K562 (cell line): ENCODE measurements at regions not wholly inside any gene's neighbourhood (a gene's known extent, or its start where the extent isn't known, plus 50 kb on each side); places are given as distances from the start of the nearest gene placed in this dataset.

Experiments
- ATAC-seq: fragments of 200-7000 bp; cut with Tn5 transposase; 3 replicates; pipeline ENCODE4 v1.9.1; 2020; ENCODE audit warnings: moderate library complexity
- BruUV-seq: library from RNA; stranded (reverse); fragments of 400-500 nt; replicated peaks from 2 replicates; lab custom pipeline; 2021; lab: Mats Ljungman, UMichigan
- CTCF ChIA-PET: fragments of 300-600 bp; formaldehyde crosslinking; extraction: SDS; loops from one replicate; lab custom pipeline; 2021; ENCODE audit warnings: low intra/inter-chr PET ratio; lab: Yijun Ruan, JAX
- POLR2A ChIA-PET: fragments of 300-600, 350-650 bp; sonication (Branson Sonifier 250); formaldehyde crosslinking; extraction: SDS; loops from one replicate; lab custom pipeline; 2021; ENCODE audit warnings: antibody characterized with exemption, inconsistent platforms; lab: Yijun Ruan, JAX
- DNase-seq, 4 experiments: peaks; one replicate each; pipeline versions ENCODE4 v3.0.0 to v3.0.0-alpha.2; 2011 to 2018; ENCODE audit warnings: low spot score in 3 of 4, mixed read lengths in 3 of 4; ENCODE audit errors: extremely low read depth in 1 of 4
- FAIRE-seq: peaks from 2 replicates; lab custom pipeline; 2011; peaks lifted over from hg19 to GRCh38; lab: Jason Lieb, UNC
- H2AFZ ChIP-seq: 2 replicates; pipeline ENCODE4 v1.6.0; 2011; ENCODE audit warnings: low read depth, low read length, control low read depth, inconsistent platforms
- H3K27ac ChIP-seq: fragments of 200-600 bp; 3 replicates; pipeline ENCODE4 v1.8.0; 2011; ENCODE audit warnings: low read depth, mild to moderate bottlenecking, control low read depth, inconsistent platforms, low read length, moderate library complexity, mixed read lengths; ENCODE audit errors: extremely low read depth
- H3K27me3 ChIP-seq, 2 experiments: fragments of 300-600 bp in 1 of 2; 2 replicates in 1 of 2; 3 replicates in 1 of 2; pipeline versions ENCODE4 v1.6.0 to v1.8.0; 2011; ENCODE audit warnings: inconsistent platforms in 2 of 2, low read length in 2 of 2, mild to moderate bottlenecking in 1 of 2, mixed read lengths in 1 of 2, moderate library complexity in 1 of 2; ENCODE audit not compliant: control insufficient read depth in 2 of 2, insufficient read depth in 2 of 2
- H3K36me3 ChIP-seq: fragments of 300-600 bp; 3 replicates; pipeline ENCODE4 v1.8.0; 2011; ENCODE audit warnings: mild to moderate bottlenecking, low read length, inconsistent platforms; ENCODE audit not compliant: control insufficient read depth, insufficient read depth
- H3K4me1 ChIP-seq, 2 experiments: fragments of 200-600 bp in 1 of 2; replicated peaks in 1 of 2; 2 replicates in 1 of 2; 3 replicates in 1 of 2; pipeline versions ENCODE4 v1.5.1 to v1.8.0; 2011; ENCODE audit warnings: inconsistent platforms in 2 of 2, low read length in 2 of 2, mild to moderate bottlenecking in 1 of 2, mixed read lengths in 1 of 2, moderate library complexity in 1 of 2; ENCODE audit not compliant: control insufficient read depth in 2 of 2, insufficient read depth in 2 of 2
- H3K4me2 ChIP-seq: 2 replicates; pipeline ENCODE4 v1.6.1; 2011; ENCODE audit warnings: low read length, control low read depth, inconsistent platforms, mixed read lengths; ENCODE audit not compliant: insufficient read depth
- H3K4me3 ChIP-seq: fragments of 200-600 bp; sonication (generic), shearing (Covaris generic); 2 replicates; pipeline ENCODE4 v1.5.1; 2016; ENCODE audit warnings: control low read depth, inconsistent platforms
- H3K79me2 ChIP-seq: fragments of 200-600 bp; 3 replicates; pipeline ENCODE4 v1.8.0; 2011; ENCODE audit warnings: low read length, inconsistent platforms; ENCODE audit not compliant: control insufficient read depth, insufficient read depth
- H3K9ac ChIP-seq, 2 experiments: 2 replicates each; pipeline versions ENCODE4 v1.6.0 to v1.6.1; 2011; ENCODE audit warnings: low read depth in 2 of 2, low read length in 2 of 2, control low read depth in 1 of 2, inconsistent platforms in 1 of 2, mild to moderate bottlenecking in 1 of 2, mixed read lengths in 1 of 2; ENCODE audit not compliant: insufficient read depth in 1 of 2
- H3K9me1 ChIP-seq: one replicate; pipeline ENCODE4 v1.6.0; 2011; ENCODE audit warnings: inconsistent platforms, mild to moderate bottlenecking, low read length, moderate library complexity; ENCODE audit not compliant: control insufficient read depth, insufficient read depth
- H3K9me3 ChIP-seq: replicated peaks from 2 replicates; pipeline ENCODE4 v1.5.1; 2011; ENCODE audit warnings: low read depth, low read length, inconsistent platforms; ENCODE audit not compliant: control insufficient read depth, insufficient read depth
- H4K20me1 ChIP-seq: replicated peaks from 2 replicates; pipeline ENCODE4 v1.6.1; 2011; ENCODE audit warnings: low read length, inconsistent platforms, mixed read lengths; ENCODE audit not compliant: control insufficient read depth, insufficient read depth
- GABPB2 ChIP-seq: fragments of 250-450 bp; sonication (Bioruptor Pico); conservative IDR thresholded peaks from 2 replicates; pipeline ENCODE4 v1.5.1; 2021; ENCODE audit warnings: mild to moderate bottlenecking
- MEF2A ChIP-seq: IDR thresholded peaks from 2 replicates; pipeline ENCODE4 v1.6.1; 2011; ENCODE audit warnings: low read depth, mild to moderate bottlenecking, low read length, moderate library complexity; ENCODE audit not compliant: control insufficient read depth
- MTA1 ChIP-seq: fragments of 450-650 bp; IDR thresholded peaks from 2 replicates; pipeline ENCODE4 v1.6.1; 2017; ENCODE audit warnings: borderline replicate concordance
- MYBL2 ChIP-seq, 2 experiments: fragments of 450-650 bp in 1 of 2; sonication (generic) in 1 of 2; formaldehyde crosslinking in 1 of 2; IDR thresholded peaks; 2 replicates each; pipeline versions ENCODE4 v1.6.1 to v1.8.1; 2017 to 2022; ENCODE audit warnings: borderline replicate concordance in 1 of 2, inconsistent platforms in 1 of 2, low read depth in 1 of 2, mild to moderate bottlenecking in 1 of 2, missing genetic modification reagents in 1 of 2, moderate library complexity in 1 of 2
- NFIX ChIP-seq: fragments of 250-450 bp; sonication (Bioruptor Pico); IDR thresholded peaks from 2 replicates; pipeline ENCODE4 v1.4.0; 2020; ENCODE audit warnings: low read depth, mild to moderate bottlenecking, moderate library complexity
- PTTG1 ChIP-seq: fragments of 450-650 bp; IDR thresholded peaks from 2 replicates; pipeline ENCODE4 v1.6.1; 2016; ENCODE audit warnings: low read depth, mild to moderate bottlenecking, missing genetic modification characterization, missing compliant biosample characterization
- ZNF212 ChIP-seq: fragments of 450-650 bp; formaldehyde crosslinking; IDR thresholded peaks from 2 replicates; pipeline ENCODE4 v1.4.0; 2020; ENCODE audit warnings: mild to moderate bottlenecking
- ZNF766 ChIP-seq: fragments of 200-800 bp; sonication (Bioruptor generic); conservative IDR thresholded peaks from 2 replicates; pipeline ENCODE4 v1.6.1; 2016; ENCODE audit warnings: missing genetic modification characterization, missing compliant biosample characterization
- WGBS: fragments of 100-300 bp; shearing (Covaris generic); methylation state at CpG from one replicate; pipeline ENCODE4 v1.1.6; 2016; ENCODE audit warnings: low coverage, mixed read lengths; ENCODE audit not compliant: insufficient coverage; ENCODE audit errors: missing lambda C conversion rate; 5-methylcytosine and 5-hydroxymethylcytosine counted together
- in situ Hi-C: fragments of 300-500 bp; cut with MboI; formaldehyde crosslinking; loops from 4 replicates; pipeline ENCODE4 v1.15.0; 2018; ENCODE audit warnings: inconsistent platforms, mixed read lengths
- intact Hi-C: fragments of 100-400 bp; cut with micrococcal nuclease; formaldehyde crosslinking; loops from 2 replicates; pipeline ENCODE4 v1.14.2; 2022
- TF ChIP-seq, protein P1 (sequence below), 3 experiments: fragments of 200-800 bp in 1 of 3; fragments of 250-450 bp in 1 of 3; fragments of 450-650 bp in 1 of 3; sonication (Bioruptor Pico) in 1 of 3; sonication (Bioruptor generic) in 1 of 3; formaldehyde crosslinking in 1 of 3; IDR thresholded peaks; 2 replicates each; pipeline versions ENCODE4 v1.6.1 to v1.8.0; 2016 to 2022; ENCODE audit warnings: mild to moderate bottlenecking in 2 of 3, missing genetic modification characterization in 2 of 3, missing compliant biosample characterization in 1 of 3, moderate library complexity in 1 of 3
- TF ChIP-seq, protein P2 (sequence below): sonication (generic); formaldehyde crosslinking; IDR thresholded peaks from 2 replicates; pipeline ENCODE4 v1.8.0; 2022; ENCODE audit warnings: mild to moderate bottlenecking, missing genetic modification reagents

DNA sequence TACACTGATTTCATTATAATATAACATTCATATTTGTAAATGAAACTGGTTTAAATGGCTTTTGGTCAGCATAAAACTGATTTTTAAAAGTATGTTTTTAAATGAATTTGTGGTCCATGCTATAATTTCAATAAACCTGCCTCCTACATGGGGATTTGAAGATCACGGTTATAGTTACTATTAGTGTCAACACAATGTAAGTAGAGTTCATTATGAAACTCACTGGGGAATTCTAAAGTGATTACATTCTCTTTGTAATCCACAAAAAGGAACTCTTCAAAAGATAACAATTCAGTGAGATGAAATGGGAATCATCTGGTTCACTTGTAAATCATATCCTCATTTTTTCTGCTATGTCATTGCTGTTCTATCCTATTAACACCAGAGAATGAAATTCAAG, 204.5 kb upstream of the G2E3 start:
- H3K9ac ChIP-seq: no peak overlapping the region
- H3K4me3 ChIP-seq: no peak overlapping the region
- ChIA-PET CTCF (no interaction called here), POLR2A (interaction anchor here (1.1 kb wide), 1 partner anchor 21 kb away, joined by 4 read pairs; no protein-coding TSS in a partner anchor)
- no peak overlapping the region for H2AFZ ChIP-seq
- WGBS: 8% methylated on average over 1 of the region's 1 CpG
- no peaks in the 10 kb centered on the region for H3K4me1 ChIP-seq
- no peak overlapping the region for H3K27ac ChIP-seq
- H3K79me2 ChIP-seq: no peaks in the 10 kb centered on the region
- FAIRE-seq: no peak
- BruUV-seq: no TSS peak
- no peaks in the 10 kb centered on the region for H3K9me3 ChIP-seq
- intact Hi-C loops (no loop called here), in situ Hi-C loops (no loop called here)
- H3K27me3 ChIP-seq: no peaks in the 10 kb centered on the region
- no peak for DNase-seq
- H4K20me1 ChIP-seq: no peaks in the 10 kb centered on the region
- ATAC-seq: no peak
- H3K9me1 ChIP-seq: no peaks in the 10 kb centered on the region
- no peak overlapping the region for H3K4me2 ChIP-seq
- no peaks in the 10 kb centered on the region for H3K36me3 ChIP-seq
- no peak for TF ChIP-seq NFIX (CRISPR knock-in tag)
- no peak for TF ChIP-seq MYBL2 (IDR thresholded peaks at IDR 0.05; ENCODE audit: low read depth)
- TF ChIP-seq MYBL2 (CRISPR knock-in tag; IDR thresholded peaks at IDR 0.05; ENCODE audit: borderline replicate concordance): no peak
- TF ChIP-seq ZNF212 (CRISPR knock-in tag): no peak
- TF ChIP-seq, protein P1, sequence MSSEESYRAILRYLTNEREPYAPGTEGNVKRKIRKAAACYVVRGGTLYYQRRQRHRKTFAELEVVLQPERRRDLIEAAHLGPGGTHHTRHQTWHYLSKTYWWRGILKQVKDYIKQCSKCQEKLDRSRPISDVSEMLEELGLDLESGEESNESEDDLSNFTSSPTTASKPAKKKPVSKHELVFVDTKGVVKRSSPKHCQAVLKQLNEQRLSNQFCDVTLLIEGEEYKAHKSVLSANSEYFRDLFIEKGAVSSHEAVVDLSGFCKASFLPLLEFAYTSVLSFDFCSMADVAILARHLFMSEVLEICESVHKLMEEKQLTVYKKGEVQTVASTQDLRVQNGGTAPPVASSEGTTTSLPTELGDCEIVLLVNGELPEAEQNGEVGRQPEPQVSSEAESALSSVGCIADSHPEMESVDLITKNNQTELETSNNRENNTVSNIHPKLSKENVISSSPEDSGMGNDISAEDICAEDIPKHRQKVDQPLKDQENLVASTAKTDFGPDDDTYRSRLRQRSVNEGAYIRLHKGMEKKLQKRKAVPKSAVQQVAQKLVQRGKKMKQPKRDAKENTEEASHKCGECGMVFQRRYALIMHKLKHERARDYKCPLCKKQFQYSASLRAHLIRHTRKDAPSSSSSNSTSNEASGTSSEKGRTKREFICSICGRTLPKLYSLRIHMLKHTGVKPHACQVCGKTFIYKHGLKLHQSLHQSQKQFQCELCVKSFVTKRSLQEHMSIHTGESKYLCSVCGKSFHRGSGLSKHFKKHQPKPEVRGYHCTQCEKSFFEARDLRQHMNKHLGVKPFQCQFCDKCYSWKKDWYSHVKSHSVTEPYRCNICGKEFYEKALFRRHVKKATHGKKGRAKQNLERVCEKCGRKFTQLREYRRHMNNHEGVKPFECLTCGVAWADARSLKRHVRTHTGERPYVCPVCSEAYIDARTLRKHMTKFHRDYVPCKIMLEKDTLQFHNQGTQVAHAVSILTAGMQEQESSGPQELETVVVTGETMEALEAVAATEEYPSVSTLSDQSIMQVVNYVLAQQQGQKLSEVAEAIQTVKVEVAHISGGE (CRISPR knock-in tag; IDR thresholded peaks at IDR 0.05): no peak
- TF ChIP-seq PTTG1 (tag): no peak
- no peak for TF ChIP-seq ZNF766 (CRISPR knock-in tag)
- TF ChIP-seq MEF2A: no peak
- no peak for TF ChIP-seq MTA1
- TF ChIP-seq GABPB2 (CRISPR knock-in tag): no peak
- TF ChIP-seq, protein P2, sequence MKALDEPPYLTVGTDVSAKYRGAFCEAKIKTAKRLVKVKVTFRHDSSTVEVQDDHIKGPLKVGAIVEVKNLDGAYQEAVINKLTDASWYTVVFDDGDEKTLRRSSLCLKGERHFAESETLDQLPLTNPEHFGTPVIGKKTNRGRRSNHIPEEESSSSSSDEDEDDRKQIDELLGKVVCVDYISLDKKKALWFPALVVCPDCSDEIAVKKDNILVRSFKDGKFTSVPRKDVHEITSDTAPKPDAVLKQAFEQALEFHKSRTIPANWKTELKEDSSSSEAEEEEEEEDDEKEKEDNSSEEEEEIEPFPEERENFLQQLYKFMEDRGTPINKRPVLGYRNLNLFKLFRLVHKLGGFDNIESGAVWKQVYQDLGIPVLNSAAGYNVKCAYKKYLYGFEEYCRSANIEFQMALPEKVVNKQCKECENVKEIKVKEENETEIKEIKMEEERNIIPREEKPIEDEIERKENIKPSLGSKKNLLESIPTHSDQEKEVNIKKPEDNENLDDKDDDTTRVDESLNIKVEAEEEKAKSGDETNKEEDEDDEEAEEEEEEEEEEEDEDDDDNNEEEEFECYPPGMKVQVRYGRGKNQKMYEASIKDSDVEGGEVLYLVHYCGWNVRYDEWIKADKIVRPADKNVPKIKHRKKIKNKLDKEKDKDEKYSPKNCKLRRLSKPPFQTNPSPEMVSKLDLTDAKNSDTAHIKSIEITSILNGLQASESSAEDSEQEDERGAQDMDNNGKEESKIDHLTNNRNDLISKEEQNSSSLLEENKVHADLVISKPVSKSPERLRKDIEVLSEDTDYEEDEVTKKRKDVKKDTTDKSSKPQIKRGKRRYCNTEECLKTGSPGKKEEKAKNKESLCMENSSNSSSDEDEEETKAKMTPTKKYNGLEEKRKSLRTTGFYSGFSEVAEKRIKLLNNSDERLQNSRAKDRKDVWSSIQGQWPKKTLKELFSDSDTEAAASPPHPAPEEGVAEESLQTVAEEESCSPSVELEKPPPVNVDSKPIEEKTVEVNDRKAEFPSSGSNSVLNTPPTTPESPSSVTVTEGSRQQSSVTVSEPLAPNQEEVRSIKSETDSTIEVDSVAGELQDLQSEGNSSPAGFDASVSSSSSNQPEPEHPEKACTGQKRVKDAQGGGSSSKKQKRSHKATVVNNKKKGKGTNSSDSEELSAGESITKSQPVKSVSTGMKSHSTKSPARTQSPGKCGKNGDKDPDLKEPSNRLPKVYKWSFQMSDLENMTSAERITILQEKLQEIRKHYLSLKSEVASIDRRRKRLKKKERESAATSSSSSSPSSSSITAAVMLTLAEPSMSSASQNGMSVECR (CRISPR knock-in tag): no peak
